DND-41 (cell line): ENCODE measurements at regions not wholly inside any gene's neighbourhood (a gene's known extent, or its start where the extent isn't known, plus 50 kb on each side); places are given as distances from the start of the nearest gene placed in this dataset.

Experiments
- ATAC-seq: fragments of 200-7000 bp; cut with Tn5 transposase; 3 replicates; pipeline ENCODE4 v1.9.1; 2021; ENCODE audit warnings: low read depth; ENCODE audit not compliant: insufficient read depth
- DNase-seq: peaks from one replicate; pipeline ENCODE4 v3.0.0-alpha.2; 2020
- H2AFZ ChIP-seq: 2 replicates; pipeline ENCODE4 v1.6.0; 2012; ENCODE audit warnings: low read depth, low read length
- H3K27ac ChIP-seq: 2 replicates; pipeline ENCODE4 v1.5.1; 2012; ENCODE audit warnings: low read length, inconsistent platforms
- H3K27me3 ChIP-seq: fragments of 200-600 bp; sonication (generic); 2 replicates; pipeline ENCODE4 v1.6.0; 2012; ENCODE audit warnings: low read length, mild to moderate bottlenecking, inconsistent platforms; ENCODE audit not compliant: insufficient read depth, poor library complexity
- H3K36me3 ChIP-seq: 2 replicates; pipeline ENCODE4 v1.5.1; 2012; ENCODE audit warnings: low read length, inconsistent platforms; ENCODE audit not compliant: insufficient read depth
- H3K4me1 ChIP-seq: 2 replicates; pipeline ENCODE4 v1.5.1; 2012; ENCODE audit warnings: mild to moderate bottlenecking, low read length; ENCODE audit not compliant: insufficient read depth
- H3K4me2 ChIP-seq: 2 replicates; pipeline ENCODE4 v1.6.0; 2012; ENCODE audit warnings: mild to moderate bottlenecking, moderate library complexity, low read length, inconsistent platforms; ENCODE audit not compliant: insufficient read depth
- H3K4me3 ChIP-seq, 2 experiments: fragments of 200-600 bp in 1 of 2; shearing (Covaris generic) in 1 of 2; 2 replicates each; pipeline ENCODE4 v1.5.1; 2012 to 2016; ENCODE audit warnings: inconsistent platforms in 2 of 2, low read length in 2 of 2, mild to moderate bottlenecking in 2 of 2, low read depth in 1 of 2, moderate library complexity in 1 of 2
- H3K79me2 ChIP-seq: 2 replicates; pipeline ENCODE4 v1.6.0; 2012; ENCODE audit warnings: low read length, inconsistent platforms; ENCODE audit not compliant: insufficient read depth
- H3K9ac ChIP-seq: 2 replicates; pipeline ENCODE4 v1.6.0; 2012; ENCODE audit warnings: low read depth, mild to moderate bottlenecking, inconsistent platforms, low read length, moderate library complexity
- H3K9me3 ChIP-seq: 2 replicates; pipeline ENCODE4 v1.5.1; 2012; ENCODE audit warnings: low read length, moderate library complexity, mild to moderate bottlenecking, inconsistent platforms; ENCODE audit not compliant: insufficient read depth, severe bottlenecking
- H4K20me1 ChIP-seq: 2 replicates; pipeline ENCODE4 v1.6.0; 2012; ENCODE audit warnings: low read length; ENCODE audit not compliant: insufficient read depth
- EZH2 ChIP-seq: IDR thresholded peaks from 3 replicates; pipeline ENCODE4 v1.6.1; 2012; ENCODE audit warnings: borderline replicate concordance, low read depth, mild to moderate bottlenecking, moderate library complexity, low read length, inconsistent platforms; ENCODE audit not compliant: severe bottlenecking
- TF ChIP-seq, protein P1 (sequence below): IDR thresholded peaks from 2 replicates; pipeline ENCODE4 v1.5.1; 2012; ENCODE audit warnings: borderline replicate concordance, low read length, moderate library complexity, mild to moderate bottlenecking; ENCODE audit not compliant: poor library complexity, severe bottlenecking; ENCODE audit errors: extremely low read depth

DNA sequence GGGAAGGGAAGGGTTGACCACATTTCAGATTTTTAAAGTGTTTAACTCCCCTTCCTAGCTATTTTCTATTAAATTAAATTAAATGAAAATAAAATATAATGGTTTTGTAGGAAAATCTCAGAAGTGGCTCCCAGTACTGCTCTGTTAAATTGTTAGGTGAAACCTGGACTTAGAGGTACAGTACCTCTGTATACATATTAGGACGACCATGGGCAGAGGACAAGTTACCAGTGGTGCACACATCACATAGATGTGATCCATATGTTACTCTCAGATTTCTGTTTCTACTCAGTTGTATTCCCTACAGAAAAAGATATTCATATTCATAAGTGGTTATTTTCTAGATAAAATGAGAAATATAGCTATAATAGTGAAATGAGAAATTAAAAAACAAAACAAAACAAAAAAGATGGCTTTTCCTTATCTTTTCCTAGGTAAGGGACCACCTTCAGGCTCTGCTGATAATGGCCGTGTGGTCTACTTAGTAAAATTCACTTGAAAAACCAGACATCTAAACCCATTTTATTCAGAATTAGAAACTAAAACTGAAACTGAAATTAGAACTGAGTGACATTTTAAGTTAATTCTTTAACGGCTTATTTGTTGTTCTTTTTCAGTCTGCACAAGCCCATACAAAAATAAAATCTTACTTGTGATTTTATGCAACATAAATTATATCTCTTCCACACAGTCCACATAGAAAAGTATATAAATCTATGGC lies 832.5 kb upstream of the CHAC2 start:
- H2AFZ ChIP-seq, result no peak overlapping the region
- no peak overlapping the region for H3K27ac ChIP-seq
- no peak overlapping the region for H3K9ac ChIP-seq
- no peak for TF ChIP-seq EZH2
- TF ChIP-seq, protein P1, sequence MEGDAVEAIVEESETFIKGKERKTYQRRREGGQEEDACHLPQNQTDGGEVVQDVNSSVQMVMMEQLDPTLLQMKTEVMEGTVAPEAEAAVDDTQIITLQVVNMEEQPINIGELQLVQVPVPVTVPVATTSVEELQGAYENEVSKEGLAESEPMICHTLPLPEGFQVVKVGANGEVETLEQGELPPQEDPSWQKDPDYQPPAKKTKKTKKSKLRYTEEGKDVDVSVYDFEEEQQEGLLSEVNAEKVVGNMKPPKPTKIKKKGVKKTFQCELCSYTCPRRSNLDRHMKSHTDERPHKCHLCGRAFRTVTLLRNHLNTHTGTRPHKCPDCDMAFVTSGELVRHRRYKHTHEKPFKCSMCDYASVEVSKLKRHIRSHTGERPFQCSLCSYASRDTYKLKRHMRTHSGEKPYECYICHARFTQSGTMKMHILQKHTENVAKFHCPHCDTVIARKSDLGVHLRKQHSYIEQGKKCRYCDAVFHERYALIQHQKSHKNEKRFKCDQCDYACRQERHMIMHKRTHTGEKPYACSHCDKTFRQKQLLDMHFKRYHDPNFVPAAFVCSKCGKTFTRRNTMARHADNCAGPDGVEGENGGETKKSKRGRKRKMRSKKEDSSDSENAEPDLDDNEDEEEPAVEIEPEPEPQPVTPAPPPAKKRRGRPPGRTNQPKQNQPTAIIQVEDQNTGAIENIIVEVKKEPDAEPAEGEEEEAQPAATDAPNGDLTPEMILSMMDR, result no peak
- no peaks in the 10 kb centered on the region for H3K9me3 ChIP-seq
- H3K4me3 ChIP-seq, result no peak overlapping the region
- H3K79me2 ChIP-seq, result no peaks in the 10 kb centered on the region
- ATAC-seq (no peak), DNase-seq (no peak)
- no peaks in the 10 kb centered on the region for H3K36me3 ChIP-seq
- no peaks in the 10 kb centered on the region for H3K27me3 ChIP-seq
- no peaks in the 10 kb centered on the region for H4K20me1 ChIP-seq
- no peak overlapping the region for H3K4me2 ChIP-seq
- no peaks in the 10 kb centered on the region for H3K4me1 ChIP-seq

DNA sequence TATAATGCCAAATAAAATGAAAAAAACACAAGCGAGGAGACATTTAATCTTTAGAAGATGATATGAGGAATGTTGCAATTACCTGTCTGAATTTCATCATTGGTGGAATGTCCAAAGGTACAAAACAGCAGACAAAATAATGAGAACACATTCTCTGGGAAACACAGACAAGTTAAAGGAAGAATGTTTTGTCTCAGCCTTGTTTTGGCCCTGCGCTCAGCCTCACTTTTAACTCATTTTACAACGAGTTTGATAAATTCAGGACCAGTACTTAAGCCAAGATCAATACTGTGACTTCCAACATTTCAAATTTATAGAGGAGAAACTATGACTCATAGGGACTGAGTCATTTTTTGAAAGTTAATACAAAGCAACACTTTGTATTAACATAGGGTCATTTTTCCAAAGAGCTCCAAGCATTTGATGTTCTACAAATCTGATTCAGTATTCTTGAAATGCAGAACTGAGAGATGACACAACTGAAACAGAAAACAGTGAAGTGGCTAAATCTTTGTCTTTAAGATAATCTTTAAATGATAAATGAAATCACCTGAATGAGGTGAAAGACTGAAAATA lies 833.2 kb upstream of the CHAC2 start:
- no peaks in the 10 kb centered on the region for H3K4me1 ChIP-seq
- H3K9ac ChIP-seq, result no peak overlapping the region
- H3K9me3 ChIP-seq, result no peaks in the 10 kb centered on the region
- no peaks in the 10 kb centered on the region for H3K36me3 ChIP-seq
- ATAC-seq (no peak), DNase-seq (no peak)
- H4K20me1 ChIP-seq, result no peaks in the 10 kb centered on the region
- no peak overlapping the region for H3K4me3 ChIP-seq
- no peaks in the 10 kb centered on the region for H3K79me2 ChIP-seq
- no peak overlapping the region for H2AFZ ChIP-seq
- H3K4me2 ChIP-seq, result no peak overlapping the region
- H3K27me3 ChIP-seq, result no peaks in the 10 kb centered on the region
- no peak for TF ChIP-seq EZH2
- TF ChIP-seq, protein P1, result no peak
- H3K27ac ChIP-seq, result no peak overlapping the region

DNA sequence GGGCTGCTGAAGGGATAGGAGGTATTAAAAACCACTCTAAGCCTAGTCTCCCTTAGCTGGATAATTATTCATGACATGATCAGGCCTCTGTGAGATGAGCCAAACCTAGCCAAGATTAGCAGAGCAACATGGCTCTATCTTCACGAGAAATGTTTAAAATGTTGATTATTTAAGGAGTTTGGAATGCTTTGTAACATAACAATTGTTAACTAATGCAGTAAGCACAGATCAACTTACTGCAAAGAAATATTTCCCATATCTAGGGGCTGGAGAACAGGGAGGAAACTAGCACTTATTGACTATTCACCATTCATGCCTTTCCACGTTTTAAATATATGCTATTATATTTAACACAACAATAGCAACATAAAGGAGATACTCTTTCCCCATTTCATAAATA lies 833.7 kb upstream of the CHAC2 start:
- no peak overlapping the region for H2AFZ ChIP-seq
- H3K27ac ChIP-seq, result no peak overlapping the region
- no peaks in the 10 kb centered on the region for H3K36me3 ChIP-seq
- no peak for TF ChIP-seq EZH2
- TF ChIP-seq, protein P1, result no peak
- H3K4me3 ChIP-seq, result no peak overlapping the region
- H3K9ac ChIP-seq, result no peak overlapping the region
- DNase-seq, result no peak
- H3K4me2 ChIP-seq, result no peak overlapping the region
- no peaks in the 10 kb centered on the region for H3K27me3 ChIP-seq
- H3K9me3 ChIP-seq, result no peaks in the 10 kb centered on the region
- H4K20me1 ChIP-seq, result no peaks in the 10 kb centered on the region
- ATAC-seq, result no peak
- no peaks in the 10 kb centered on the region for H3K4me1 ChIP-seq
- H3K79me2 ChIP-seq, result no peaks in the 10 kb centered on the region
